ENCODE measurements at regions not wholly inside any gene's neighbourhood (a gene's known extent, or its start where the extent isn't known, plus 50 kb on each side); places are given as distances from the start of the nearest gene placed in this dataset.

- no peaks in the 10 kb centered on the region for H3K4me1 Mint-ChIP-seq (ENCODE audit: unreplicated experiment)
- H3K27ac Mint-ChIP-seq (ENCODE audit: unreplicated experiment): no peak overlapping the region
- no peaks in the 10 kb centered on the region for H3K27me3 Mint-ChIP-seq (ENCODE audit: unreplicated experiment)
- H3K9me3 Mint-ChIP-seq (ENCODE audit: unreplicated experiment): no peaks in the 10 kb centered on the region
- no peaks in the 10 kb centered on the region for H3K36me3 Mint-ChIP-seq (ENCODE audit: low read depth, unreplicated experiment)
- H3K4me3 Mint-ChIP-seq (ENCODE audit: unreplicated experiment): no peak overlapping the region
- no peak for DNase-seq (ENCODE audit: low spot score)
- TF ChIP-seq CTCF (IDR thresholded peaks at IDR 0.05; ENCODE audit: unreplicated experiment): no peak
Measured at GRCh38 chr4:125682730-125683129, 368.0 kb downstream of the FAT4 start.

- TF ChIP-seq CTCF (IDR thresholded peaks at IDR 0.05; ENCODE audit: unreplicated experiment): no peak
- Mint-ChIP-seq H3K4me3 (ENCODE audit: unreplicated experiment) (no peak overlapping the region), H3K36me3 (ENCODE audit: low read depth, unreplicated experiment) (no peaks in the 10 kb centered on the region), H3K27ac (ENCODE audit: unreplicated experiment) (no peak overlapping the region), H3K27me3 (ENCODE audit: unreplicated experiment) (no peaks in the 10 kb centered on the region), H3K4me1 (ENCODE audit: unreplicated experiment) (peaks cover 4% of the 10 kb centered on the region), H3K9me3 (ENCODE audit: unreplicated experiment) (no peaks in the 10 kb centered on the region)
- DNase-seq (ENCODE audit: low spot score): no peak
Measured at GRCh38 chr4:125688841-125689240, 374.1 kb downstream of the FAT4 start.

GRCh38 chr4:125689805-125690204 lies 375.1 kb downstream of the FAT4 start:
- no peak for TF ChIP-seq CTCF (IDR thresholded peaks at IDR 0.05; ENCODE audit: unreplicated experiment)
- DNase-seq (ENCODE audit: low spot score): no peak
- Mint-ChIP-seq H3K27ac (ENCODE audit: unreplicated experiment) (no peak overlapping the region), H3K36me3 (ENCODE audit: low read depth, unreplicated experiment) (no peaks in the 10 kb centered on the region), H3K27me3 (ENCODE audit: unreplicated experiment) (no peaks in the 10 kb centered on the region), H3K9me3 (ENCODE audit: unreplicated experiment) (no peaks in the 10 kb centered on the region), H3K4me3 (ENCODE audit: unreplicated experiment) (no peak overlapping the region), H3K4me1 (ENCODE audit: unreplicated experiment) (peaks cover 4% of the 10 kb centered on the region)

- no peak for TF ChIP-seq CTCF (IDR thresholded peaks at IDR 0.05; ENCODE audit: unreplicated experiment)
- peaks cover 4% of the 10 kb centered on the region for H3K4me1 Mint-ChIP-seq (ENCODE audit: unreplicated experiment)
- no peak overlapping the region for H3K27ac Mint-ChIP-seq (ENCODE audit: unreplicated experiment)
- no peaks in the 10 kb centered on the region for H3K27me3 Mint-ChIP-seq (ENCODE audit: unreplicated experiment)
- H3K36me3 Mint-ChIP-seq (ENCODE audit: low read depth, unreplicated experiment): no peaks in the 10 kb centered on the region
- H3K4me3 Mint-ChIP-seq (ENCODE audit: unreplicated experiment): no peak overlapping the region
- H3K9me3 Mint-ChIP-seq (ENCODE audit: unreplicated experiment): no peaks in the 10 kb centered on the region
- DNase-seq (ENCODE audit: low spot score): no peak
Measured at GRCh38 chr4:125693228-125693627, 378.5 kb downstream of the FAT4 start.

- DNase-seq (ENCODE audit: low spot score): no peak
- Mint-ChIP-seq H3K4me1 (ENCODE audit: unreplicated experiment) (peaks cover 4% of the 10 kb centered on the region), H3K36me3 (ENCODE audit: low read depth, unreplicated experiment) (no peaks in the 10 kb centered on the region), H3K9me3 (ENCODE audit: unreplicated experiment) (no peaks in the 10 kb centered on the region), H3K27ac (ENCODE audit: unreplicated experiment) (no peak overlapping the region), H3K27me3 (ENCODE audit: unreplicated experiment) (no peaks in the 10 kb centered on the region), H3K4me3 (ENCODE audit: unreplicated experiment) (no peak overlapping the region)
- TF ChIP-seq CTCF (IDR thresholded peaks at IDR 0.05; ENCODE audit: unreplicated experiment): no peak
Measured at GRCh38 chr4:125702406-125702805, 387.7 kb downstream of the FAT4 start.
